SHP77 (cell line): ENCODE measurements at regions not wholly inside any gene's neighbourhood (a gene's known extent, or its start where the extent isn't known, plus 50 kb on each side); places are given as distances from the start of the nearest gene placed in this dataset.

Experiments
- DNase-seq, 2 experiments: peaks; one replicate each; lab custom pipeline; 2025; lab: John Stamatoyannopoulos, UW

- no peak for DNase-seq
Measured at GRCh38 chr4:1463088-1463926, 57.1 kb upstream of the NKX1-1 start.

DNA sequence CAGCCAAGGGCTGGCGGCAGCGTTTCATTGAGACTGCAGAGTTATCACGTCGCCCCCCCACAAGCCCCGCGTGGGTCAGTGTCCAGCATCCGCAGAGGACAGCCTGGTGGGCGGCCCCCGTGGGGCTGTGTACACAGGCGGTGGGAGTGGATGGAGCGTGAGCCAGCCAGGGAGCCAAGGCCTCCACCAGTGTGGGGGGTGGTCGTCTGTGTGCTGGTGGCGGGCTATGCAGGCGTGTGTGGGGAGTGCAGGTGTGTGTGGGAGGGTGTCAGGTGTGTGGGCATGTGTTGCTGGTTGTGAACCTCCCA, 56.5 kb upstream of the NKX1-1 start:
- DNase-seq: no peak

DNA sequence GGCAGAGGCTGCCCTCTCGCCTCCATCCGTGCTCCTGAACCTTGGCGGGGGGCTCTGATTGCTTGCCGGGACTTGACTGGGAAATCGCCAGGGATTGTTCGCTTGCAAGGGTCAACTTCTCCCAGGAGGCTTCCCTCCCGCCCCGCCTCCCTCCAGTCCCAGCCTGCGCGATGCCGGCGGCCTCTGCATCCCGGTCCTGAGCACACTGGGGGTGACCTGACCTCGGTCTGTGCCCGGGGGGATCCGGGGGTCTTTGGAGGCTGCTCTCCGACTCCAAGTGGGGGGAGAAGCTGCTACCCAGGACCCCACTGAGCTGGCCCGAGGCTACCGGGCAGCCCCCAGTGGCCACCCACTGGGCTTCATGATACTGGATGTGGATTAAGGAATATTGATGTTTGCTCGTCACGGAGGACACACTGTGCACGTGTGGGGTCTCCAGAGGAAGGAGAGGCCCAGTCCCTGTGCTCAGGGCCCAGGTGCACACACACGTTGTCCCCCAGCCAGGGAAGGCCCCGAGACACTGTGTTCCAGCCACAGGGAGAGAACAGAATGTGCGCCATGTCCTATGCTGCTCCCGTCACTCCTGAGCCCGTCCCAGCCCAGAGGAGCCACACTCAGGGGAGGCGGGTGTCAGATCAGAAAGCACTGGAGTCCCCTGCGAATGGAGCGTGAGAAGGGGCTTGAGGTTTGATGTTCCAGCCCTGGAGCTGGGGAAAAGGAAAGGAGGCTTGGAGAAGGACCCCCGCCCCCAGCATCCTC, 55.9 kb upstream of the NKX1-1 start:
- DNase-seq: no peak

- DNase-seq: no peak
Measured at GRCh38 chr4:1460967-1461868, 55.0 kb upstream of the NKX1-1 start.

GRCh38 chr4:1459722-1460511, 53.7 kb upstream of the NKX1-1 start:
- no peak for DNase-seq

DNA sequence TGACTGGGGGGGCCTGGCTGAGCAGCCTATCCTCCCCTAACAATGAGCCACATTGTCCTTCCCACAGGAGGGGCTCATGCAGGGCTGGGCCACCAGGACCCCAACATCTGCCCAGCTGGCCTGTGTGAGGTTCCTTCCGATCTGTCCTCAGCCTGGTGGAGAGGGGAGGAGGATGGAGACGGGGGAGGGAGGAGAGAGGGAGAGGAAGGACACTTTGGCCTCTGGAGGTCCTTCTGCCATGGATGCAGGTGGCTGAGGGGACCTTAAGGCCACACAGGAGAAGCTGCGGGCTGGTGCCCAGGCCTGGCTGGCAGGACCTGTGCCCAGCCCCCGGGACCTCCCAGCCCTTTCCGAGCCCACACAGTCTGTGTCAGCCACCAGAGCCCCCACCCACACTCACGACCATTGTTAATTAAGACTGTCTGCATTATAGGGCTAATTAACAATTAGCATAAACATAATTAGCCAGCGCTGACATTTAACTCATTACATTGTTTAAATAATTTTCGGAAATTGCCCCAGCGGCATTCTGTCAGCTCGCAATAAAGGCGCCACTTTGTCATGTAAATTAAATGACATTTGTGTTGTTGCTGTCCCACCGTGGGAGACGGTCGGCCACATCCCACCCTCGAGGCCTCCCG, 53.0 kb upstream of the NKX1-1 start:
- DNase-seq: no peak

GRCh38 chr4:1458581-1458980, 52.3 kb upstream of the NKX1-1 start:
- no peak for DNase-seq
